GM23338 (cell line): ENCODE measurements at regions not wholly inside any gene's neighbourhood (a gene's known extent, or its start where the extent isn't known, plus 50 kb on each side); places are given as distances from the start of the nearest gene placed in this dataset.

ENCODE experiments used
- ATAC-seq: fragments of 200-7000 bp; cut with Tn5 transposase; 3 replicates; pipeline ENCODE4 v1.9.1; 2020
- DNase-seq: peaks from one replicate; pipeline ENCODE4 v3.0.0-alpha.2; 2015; ENCODE audit warnings: low spot score
- H2AFZ ChIP-seq: fragments of 200-600 bp; sonication (generic); 2 replicates; pipeline ENCODE4 v1.8.0; 2016; ENCODE audit warnings: antibody characterized with exemption, mild to moderate bottlenecking, moderate library complexity
- H3F3A ChIP-seq: fragments of 200-600 bp; sonication (generic); replicated peaks from 2 replicates; pipeline ENCODE4 v1.8.0; 2017; ENCODE audit warnings: antibody characterized with exemption, mixed run types, low read depth
- H3K27ac ChIP-seq: fragments of 200-600 bp; sonication (generic); 2 replicates; pipeline ENCODE4 v1.6.1; 2016; ENCODE audit warnings: low read depth
- H3K27me3 ChIP-seq: fragments of 200-600 bp; sonication (generic); 2 replicates; pipeline ENCODE4 v1.8.0; 2016; ENCODE audit warnings: mild to moderate bottlenecking, mixed run types, moderate library complexity; ENCODE audit not compliant: insufficient read depth
- H3K36me3 ChIP-seq: fragments of 200-600 bp; sonication (generic); 2 replicates; pipeline ENCODE4 v1.8.0; 2016; ENCODE audit warnings: mild to moderate bottlenecking; ENCODE audit not compliant: insufficient read depth
- H3K4me1 ChIP-seq: fragments of 200-600 bp; sonication (generic); 2 replicates; pipeline ENCODE4 v1.8.0; 2016; ENCODE audit warnings: mild to moderate bottlenecking, moderate library complexity; ENCODE audit not compliant: insufficient read depth
- H3K4me2 ChIP-seq: fragments of 200-600 bp; sonication (generic); 2 replicates; pipeline ENCODE4 v1.7.1; 2017; ENCODE audit warnings: mixed run types
- H3K4me3 ChIP-seq: fragments of 200-600 bp; sonication (generic); 2 replicates; pipeline ENCODE4 v1.6.1; 2016; ENCODE audit warnings: mixed run types
- H3K79me2 ChIP-seq: fragments of 200-600 bp; sonication (generic); replicated peaks from 2 replicates; pipeline ENCODE4 v1.8.0; 2017; ENCODE audit warnings: mild to moderate bottlenecking; ENCODE audit not compliant: insufficient read depth
- H3K9me2 ChIP-seq: fragments of 200-600 bp; sonication (generic); 2 replicates; pipeline ENCODE4 v1.8.0; 2017; ENCODE audit not compliant: insufficient read depth
- H4K20me1 ChIP-seq: fragments of 200-600 bp; sonication (generic); replicated peaks from 2 replicates; pipeline ENCODE4 v1.8.0; 2017; ENCODE audit warnings: mild to moderate bottlenecking; ENCODE audit not compliant: insufficient read depth
- H3K27ac Mint-ChIP-seq: 2 replicates; pipeline ENCODE4 v1.8.0; 2020; ENCODE audit warnings: inconsistent platforms, mild to moderate bottlenecking, moderate library complexity, mixed read lengths
- H3K27me3 Mint-ChIP-seq: 3 replicates; pipeline ENCODE4 v1.8.0; 2022; ENCODE audit warnings: low read depth, mild to moderate bottlenecking, moderate library complexity, mixed read lengths, inconsistent platforms; ENCODE audit not compliant: insufficient read depth, poor library complexity
- H3K36me3 Mint-ChIP-seq: 3 replicates; pipeline ENCODE4 v1.8.0; 2021; ENCODE audit warnings: low read depth, mild to moderate bottlenecking, inconsistent platforms, moderate library complexity, mixed read lengths
- H3K4me1 Mint-ChIP-seq: 3 replicates; pipeline ENCODE4 v1.8.0; 2020; ENCODE audit warnings: mild to moderate bottlenecking, inconsistent platforms, mixed read lengths
- H3K4me3 Mint-ChIP-seq: 3 replicates; pipeline ENCODE4 v1.8.0; 2021; ENCODE audit warnings: moderate library complexity, mild to moderate bottlenecking, inconsistent platforms, mixed read lengths
- H3K9me3 Mint-ChIP-seq: 3 replicates; pipeline ENCODE4 v1.8.0; 2020; ENCODE audit warnings: moderate library complexity, mild to moderate bottlenecking, inconsistent platforms, mixed read lengths
- CREB1 ChIP-seq: fragments of 250-450 bp; sonication (Bioruptor Pico); IDR thresholded peaks from 2 replicates; pipeline ENCODE4 v1.5.0; 2020; ENCODE audit warnings: low read depth, mild to moderate bottlenecking, moderate library complexity
- CTCF ChIP-seq, 2 experiments: fragments of 200-600 bp in 1 of 2; sonication (generic) in 1 of 2; conservative IDR thresholded peaks; 2 replicates each; pipeline versions ENCODE4 v1.5.1 to v1.6.1; 2016 to 2017; ENCODE audit warnings: antibody characterized with exemption in 2 of 2, low read depth in 2 of 2, mild to moderate bottlenecking in 2 of 2, moderate library complexity in 1 of 2
- ETS1 ChIP-seq: IDR thresholded peaks from 2 replicates; pipeline ENCODE4 v1.6.1; 2016; ENCODE audit warnings: antibody characterized with exemption
- EZH2 ChIP-seq: fragments of 200-600 bp; sonication (generic); IDR thresholded peaks from one replicate; pipeline ENCODE4 v1.8.0; 2017; ENCODE audit warnings: antibody characterized with exemption, mild to moderate bottlenecking, low read depth; ENCODE audit not compliant: unreplicated experiment
- EZH2phosphoT487 ChIP-seq: fragments of 200-600 bp; sonication (generic); IDR thresholded peaks from one replicate; pipeline ENCODE4 v1.8.1; 2018; ENCODE audit warnings: antibody characterized with exemption; ENCODE audit not compliant: unreplicated experiment
- JUNB ChIP-seq: IDR thresholded peaks from one replicate; pipeline ENCODE4 v1.6.1; 2016; ENCODE audit warnings: antibody characterized with exemption; ENCODE audit not compliant: unreplicated experiment
- NANOG ChIP-seq: IDR thresholded peaks from 2 replicates; pipeline ENCODE4 v1.6.1; 2016; ENCODE audit warnings: antibody characterized with exemption, borderline replicate concordance
- POLR2AphosphoS5 ChIP-seq: IDR thresholded peaks from 2 replicates; pipeline ENCODE4 v1.6.1; 2016; ENCODE audit warnings: antibody characterized with exemption, low read depth
- REST ChIP-seq: IDR thresholded peaks from one replicate; pipeline ENCODE4 v1.6.1; 2018; ENCODE audit warnings: antibody characterized with exemption; ENCODE audit not compliant: unreplicated experiment
- STAT1 ChIP-seq: IDR thresholded peaks from one replicate; pipeline ENCODE4 v1.6.1; 2016; ENCODE audit warnings: antibody characterized with exemption; ENCODE audit not compliant: unreplicated experiment
- ZNF114 ChIP-seq: fragments of 250-450 bp; sonication (Bioruptor Pico); IDR thresholded peaks from 2 replicates; pipeline ENCODE4 v1.5.0; 2020; ENCODE audit warnings: mild to moderate bottlenecking, moderate library complexity
- ZNF331 ChIP-seq: fragments of 250-450 bp; sonication (Bioruptor Pico); IDR thresholded peaks from 2 replicates; pipeline ENCODE4 v1.5.0; 2020; ENCODE audit warnings: low read depth, mild to moderate bottlenecking, moderate library complexity
- ZNF462 ChIP-seq: fragments of 250-450 bp; sonication (Bioruptor Pico); IDR thresholded peaks from 2 replicates; pipeline ENCODE4 v1.5.0; 2020; ENCODE audit warnings: mild to moderate bottlenecking, moderate library complexity

- ATAC-seq (no peak), DNase-seq (no peak)
- H3K4me2 ChIP-seq = no peak overlapping the region
- Mint-ChIP-seq H3K4me3 (no peak overlapping the region), H3K27ac (no peak overlapping the region), H3K4me1 (peaks cover 9% of the 10 kb centered on the region), H3K36me3 (no peaks in the 10 kb centered on the region; the same call in 2 of the 3 replicates), H3K27me3 (peaks cover 5% of the 10 kb centered on the region), H3K9me3 (no peaks in the 10 kb centered on the region; the same call in 2 of the 3 replicates)
- no peak for TF ChIP-seq STAT1
- no peak for TF ChIP-seq POLR2AphosphoS5
- no peak for TF ChIP-seq ZNF331 (CRISPR knock-in tag)
- TF ChIP-seq ZNF114 (CRISPR knock-in tag) = no peak
- TF ChIP-seq CTCF (conservative IDR thresholded peaks at IDR 0.05; ENCODE audit: low read depth in 2 of 2) = no peak
- no peak for TF ChIP-seq EZH2
- TF ChIP-seq CREB1 (CRISPR knock-in tag) = no peak
- TF ChIP-seq ZNF462 (CRISPR knock-in tag) = no peak
- no peak for TF ChIP-seq NANOG
- TF ChIP-seq JUNB = no peak
- no peak for TF ChIP-seq ETS1
- no peak for TF ChIP-seq REST
- no peak for TF ChIP-seq EZH2phosphoT487
- no peaks in the 10 kb centered on the region for H4K20me1 ChIP-seq
- H3K9me2 ChIP-seq = no peaks in the 10 kb centered on the region
- no peaks in the 10 kb centered on the region for H3F3A ChIP-seq
- no peak overlapping the region for H3K4me3 ChIP-seq
- H3K79me2 ChIP-seq = no peaks in the 10 kb centered on the region
- H3K4me1 ChIP-seq = no peaks in the 10 kb centered on the region
- H3K27ac ChIP-seq = no peak overlapping the region
- H3K27me3 ChIP-seq = no peaks in the 10 kb centered on the region
- no peak overlapping the region for H2AFZ ChIP-seq
- H3K36me3 ChIP-seq = no peaks in the 10 kb centered on the region
These were observed 249.0 kb downstream of the PTPRU start for GRCh38 chr1:29485096-29485925.
